ENCODE measurements at regions not wholly inside any gene's neighbourhood (a gene's known extent, or its start where the extent isn't known, plus 50 kb on each side); places are given as distances from the start of the nearest gene placed in this dataset.

DNA sequence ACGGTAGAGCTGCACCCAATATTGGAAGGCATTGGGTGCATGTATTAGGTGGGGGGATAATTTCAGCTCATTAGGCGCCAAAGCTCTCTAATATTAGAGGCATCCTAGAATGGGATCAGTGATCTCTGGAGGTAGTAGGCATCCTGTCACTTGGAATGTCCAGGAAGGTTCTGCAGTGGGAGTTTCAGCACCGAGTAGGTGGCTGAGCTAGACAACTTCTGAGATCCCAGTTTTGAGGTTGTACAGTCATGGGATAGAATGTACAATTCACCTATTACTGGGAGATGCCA is 210.9 kb downstream of the MYCN start:
- no peaks in the 10 kb centered on the region for H3K9me3 Mint-ChIP-seq (ENCODE audit: low read depth, unreplicated experiment)
- H3K27ac Mint-ChIP-seq (ENCODE audit: unreplicated experiment), result no peak overlapping the region
- H3K27me3 Mint-ChIP-seq (ENCODE audit: unreplicated experiment), result no peaks in the 10 kb centered on the region
- no peaks in the 10 kb centered on the region for H3K36me3 Mint-ChIP-seq (ENCODE audit: insufficient read depth, unreplicated experiment)
- CTCF ChIA-PET, result interaction anchor here (0.7 kb wide), 2 partner anchors 51 to 1452 kb away, joined by 4 read pairs; no protein-coding TSS in a partner anchor
- BruUV-seq (replicated peaks), result no TSS peak
- intact Hi-C loops (cut with micrococcal nuclease; ENCODE audit: unreplicated experiment), result no loop called here
- TF ChIP-seq, protein P1, sequence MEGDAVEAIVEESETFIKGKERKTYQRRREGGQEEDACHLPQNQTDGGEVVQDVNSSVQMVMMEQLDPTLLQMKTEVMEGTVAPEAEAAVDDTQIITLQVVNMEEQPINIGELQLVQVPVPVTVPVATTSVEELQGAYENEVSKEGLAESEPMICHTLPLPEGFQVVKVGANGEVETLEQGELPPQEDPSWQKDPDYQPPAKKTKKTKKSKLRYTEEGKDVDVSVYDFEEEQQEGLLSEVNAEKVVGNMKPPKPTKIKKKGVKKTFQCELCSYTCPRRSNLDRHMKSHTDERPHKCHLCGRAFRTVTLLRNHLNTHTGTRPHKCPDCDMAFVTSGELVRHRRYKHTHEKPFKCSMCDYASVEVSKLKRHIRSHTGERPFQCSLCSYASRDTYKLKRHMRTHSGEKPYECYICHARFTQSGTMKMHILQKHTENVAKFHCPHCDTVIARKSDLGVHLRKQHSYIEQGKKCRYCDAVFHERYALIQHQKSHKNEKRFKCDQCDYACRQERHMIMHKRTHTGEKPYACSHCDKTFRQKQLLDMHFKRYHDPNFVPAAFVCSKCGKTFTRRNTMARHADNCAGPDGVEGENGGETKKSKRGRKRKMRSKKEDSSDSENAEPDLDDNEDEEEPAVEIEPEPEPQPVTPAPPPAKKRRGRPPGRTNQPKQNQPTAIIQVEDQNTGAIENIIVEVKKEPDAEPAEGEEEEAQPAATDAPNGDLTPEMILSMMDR (IDR thresholded peaks at IDR 0.05; ENCODE audit: unreplicated experiment), result no peak
- no peak overlapping the region for H3K4me3 Mint-ChIP-seq (ENCODE audit: low read depth, unreplicated experiment)
- H3K4me1 Mint-ChIP-seq (ENCODE audit: low read depth, unreplicated experiment), result no peaks in the 10 kb centered on the region
- DNase-seq, result no peak

DNA sequence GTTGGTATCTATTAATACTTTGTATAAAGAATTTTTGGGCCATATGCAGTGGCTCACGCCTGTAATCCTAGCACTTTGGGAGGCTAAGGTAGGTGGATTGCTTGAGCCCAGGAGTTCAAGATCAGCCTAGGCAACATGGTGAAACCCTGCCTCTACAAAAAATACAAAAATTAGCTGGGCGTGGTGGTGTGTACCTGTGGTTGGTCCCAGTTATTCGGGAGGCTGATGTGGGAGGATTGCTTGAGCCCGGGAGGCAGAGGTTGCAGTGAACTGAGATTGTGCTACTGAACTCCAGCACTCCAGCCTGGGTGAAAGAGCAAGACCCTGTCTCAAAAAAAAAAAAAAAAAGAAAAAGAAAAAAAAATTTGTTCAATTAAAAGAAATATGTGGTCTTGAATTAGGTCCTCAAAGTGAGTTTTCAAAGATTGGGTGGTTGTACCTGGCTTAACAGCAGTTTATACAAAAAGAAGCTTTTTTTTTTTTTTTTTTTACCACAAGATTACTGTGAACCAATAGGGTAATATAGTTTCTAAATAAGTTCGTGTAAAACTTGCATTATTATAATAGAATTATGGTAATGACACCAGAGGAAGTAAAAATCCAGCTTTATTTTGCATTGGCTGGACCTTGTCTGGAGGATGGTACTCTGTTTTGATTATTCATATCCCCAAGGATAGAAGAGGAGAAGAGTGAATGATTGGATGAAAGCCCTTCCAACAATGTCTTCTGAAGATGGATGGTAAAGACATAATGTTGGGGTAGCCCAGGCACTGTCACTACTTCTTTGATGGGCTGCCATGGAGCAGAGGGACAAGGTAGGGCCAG is 210.3 kb downstream of the MYCN start:
- CTCF ChIA-PET, result interaction anchor here (0.7 kb wide), 2 partner anchors 51 to 1452 kb away, joined by 4 read pairs; no protein-coding TSS in a partner anchor
- Mint-ChIP-seq H3K36me3 (ENCODE audit: insufficient read depth, unreplicated experiment) (no peaks in the 10 kb centered on the region), H3K4me3 (ENCODE audit: low read depth, unreplicated experiment) (no peak overlapping the region), H3K27ac (ENCODE audit: unreplicated experiment) (no peak overlapping the region), H3K4me1 (ENCODE audit: low read depth, unreplicated experiment) (no peaks in the 10 kb centered on the region), H3K27me3 (ENCODE audit: unreplicated experiment) (no peaks in the 10 kb centered on the region), H3K9me3 (ENCODE audit: low read depth, unreplicated experiment) (no peaks in the 10 kb centered on the region)
- no peak for DNase-seq
- intact Hi-C loops (cut with micrococcal nuclease; ENCODE audit: unreplicated experiment), result no loop called here
- TF ChIP-seq, protein P1 (IDR thresholded peaks at IDR 0.05; ENCODE audit: unreplicated experiment), result no peak
- no TSS peak for BruUV-seq (replicated peaks)

DNA sequence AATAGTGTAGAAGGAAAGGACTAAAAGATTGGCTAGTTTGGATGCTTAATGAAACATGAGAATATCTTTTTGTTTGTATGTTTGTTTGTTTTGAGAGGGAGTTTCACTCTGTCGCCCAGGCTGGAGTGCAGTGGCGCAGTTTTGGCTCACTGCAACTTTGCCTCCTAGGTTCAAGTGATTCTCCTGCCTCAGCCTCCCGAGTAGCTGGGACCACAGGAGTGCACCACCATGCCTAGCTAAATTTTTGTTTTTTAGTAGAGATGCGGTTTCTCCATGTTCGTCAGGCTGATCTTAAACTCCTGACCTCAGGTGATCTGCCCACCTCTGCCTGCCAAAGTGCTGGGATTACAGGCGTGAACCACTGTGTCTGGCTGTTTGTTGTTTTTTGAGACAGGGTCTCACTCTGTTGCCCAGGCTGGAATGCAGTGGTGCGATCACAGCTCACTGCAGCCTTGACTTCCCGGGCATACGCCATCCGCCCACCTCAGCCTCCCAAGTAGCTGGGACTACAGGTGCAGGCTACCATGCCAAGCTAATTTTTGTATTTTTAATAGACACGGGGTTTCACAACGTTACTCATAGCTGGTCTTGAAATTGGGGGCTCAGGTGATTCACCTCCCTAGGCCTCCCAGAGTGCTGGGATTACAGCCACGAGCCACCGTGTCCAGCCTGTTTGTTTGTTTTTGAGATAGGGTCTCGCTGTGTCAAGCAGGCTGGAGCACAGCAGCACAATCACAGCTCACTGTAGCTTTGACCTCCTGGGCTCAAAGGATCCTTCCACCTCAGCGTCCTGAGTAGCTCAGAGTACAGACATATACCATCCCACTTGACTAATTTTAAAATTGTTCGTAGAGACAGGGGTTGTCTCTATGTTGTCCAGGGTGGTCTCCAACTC is 209.2 kb downstream of the MYCN start:
- H3K36me3 Mint-ChIP-seq (ENCODE audit: insufficient read depth, unreplicated experiment), result no peaks in the 10 kb centered on the region
- intact Hi-C loops (cut with micrococcal nuclease; ENCODE audit: unreplicated experiment), result no loop called here
- CTCF ChIA-PET, result no interaction called here
- no peaks in the 10 kb centered on the region for H3K9me3 Mint-ChIP-seq (ENCODE audit: low read depth, unreplicated experiment)
- TF ChIP-seq, protein P1 (IDR thresholded peaks at IDR 0.05; ENCODE audit: unreplicated experiment), result no peak
- no peak overlapping the region for H3K27ac Mint-ChIP-seq (ENCODE audit: unreplicated experiment)
- H3K27me3 Mint-ChIP-seq (ENCODE audit: unreplicated experiment), result no peaks in the 10 kb centered on the region
- H3K4me1 Mint-ChIP-seq (ENCODE audit: low read depth, unreplicated experiment), result no peaks in the 10 kb centered on the region
- no peak overlapping the region for H3K4me3 Mint-ChIP-seq (ENCODE audit: low read depth, unreplicated experiment)
- no TSS peak for BruUV-seq (replicated peaks)
- DNase-seq, result no peak

DNA sequence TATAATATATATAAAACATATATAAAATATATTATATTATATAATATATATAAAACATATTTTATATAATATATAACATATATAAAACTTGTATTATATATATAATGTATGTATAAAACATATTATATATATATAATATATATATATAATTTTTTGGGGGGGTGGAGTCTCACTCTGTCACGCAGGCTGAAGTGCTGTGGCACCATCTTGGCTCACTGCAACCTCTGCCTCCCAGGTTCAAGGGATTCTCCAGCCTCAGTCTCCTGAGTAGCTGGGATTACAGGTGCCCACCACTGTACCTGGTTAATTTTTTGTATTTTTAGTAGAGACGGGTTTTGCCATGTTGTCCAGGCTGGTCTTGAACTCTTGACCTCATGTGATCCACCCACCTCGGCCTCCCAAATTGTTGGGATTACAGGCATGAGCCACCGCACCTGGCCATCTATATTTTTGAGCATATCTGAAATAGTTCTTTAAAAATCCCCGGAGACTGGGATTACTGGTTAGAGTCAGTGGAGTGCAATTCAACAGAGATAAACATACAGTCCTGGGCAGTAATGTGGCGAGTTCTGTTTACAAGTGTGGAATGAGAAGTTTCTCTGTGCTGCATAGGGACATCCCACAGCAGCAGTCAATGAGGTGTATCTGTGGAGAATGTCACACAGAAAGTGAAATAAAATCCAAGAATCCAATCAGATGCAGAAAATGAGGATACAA is 208.4 kb downstream of the MYCN start:
- no peaks in the 10 kb centered on the region for H3K36me3 Mint-ChIP-seq (ENCODE audit: insufficient read depth, unreplicated experiment)
- H3K27ac Mint-ChIP-seq (ENCODE audit: unreplicated experiment), result no peak overlapping the region
- TF ChIP-seq, protein P1 (IDR thresholded peaks at IDR 0.05; ENCODE audit: unreplicated experiment), result no peak
- no peaks in the 10 kb centered on the region for H3K27me3 Mint-ChIP-seq (ENCODE audit: unreplicated experiment)
- CTCF ChIA-PET, result no interaction called here
- DNase-seq, result no peak
- H3K4me3 Mint-ChIP-seq (ENCODE audit: low read depth, unreplicated experiment), result no peak overlapping the region
- intact Hi-C loops (cut with micrococcal nuclease; ENCODE audit: unreplicated experiment), result no loop called here
- no TSS peak for BruUV-seq (replicated peaks)
- no peaks in the 10 kb centered on the region for H3K9me3 Mint-ChIP-seq (ENCODE audit: low read depth, unreplicated experiment)
- H3K4me1 Mint-ChIP-seq (ENCODE audit: low read depth, unreplicated experiment), result no peaks in the 10 kb centered on the region

Data from Calu3 (cell line).